Panc1 (cell line): ENCODE measurements at regions not wholly inside any gene's neighbourhood (a gene's known extent, or its start where the extent isn't known, plus 50 kb on each side); places are given as distances from the start of the nearest gene placed in this dataset.

Source experiments
- ATAC-seq: fragments of 200-7000 bp; cut with Tn5 transposase; 2 replicates; pipeline ENCODE4 v1.9.1; 2020; ENCODE audit warnings: mild to moderate bottlenecking, moderate library complexity
- BruUV-seq: library from RNA; stranded (reverse); fragments of 400-500 nt; replicated peaks from 2 replicates; lab custom pipeline; 2021; lab: Mats Ljungman, UMichigan
- CTCF ChIA-PET: fragments of 300-600 bp; sonication (Branson Sonifier 250); formaldehyde crosslinking; loops from one replicate; lab custom pipeline; 2022; ENCODE audit warnings: antibody characterized with exemption; lab: Charles Lee
- POLR2A ChIA-PET: fragments of 300-600 bp; sonication (Branson Sonifier 250); formaldehyde crosslinking; loops from one replicate; lab custom pipeline; 2022; ENCODE audit warnings: antibody characterized with exemption; lab: Charles Lee
- DNase-seq: peaks from one replicate; pipeline ENCODE4 v3.0.0-alpha.2; 2010; ENCODE audit warnings: low read depth, low spot score
- H3K27ac ChIP-seq: 2 replicates; pipeline ENCODE4 v1.5.1; 2011; ENCODE audit warnings: mild to moderate bottlenecking, low read length, inconsistent platforms
- H3K27me3 ChIP-seq: fragments of 200-500 bp; sonication (Bioruptor generic); 2 replicates; pipeline ENCODE4 v1.6.0; 2014; ENCODE audit warnings: low read length, inconsistent platforms; ENCODE audit not compliant: control insufficient read depth, insufficient read depth
- H3K36me3 ChIP-seq: fragments of 200-500 bp; sonication (Bioruptor generic); 2 replicates; pipeline ENCODE4 v1.5.1; 2014; ENCODE audit warnings: inconsistent platforms, mild to moderate bottlenecking, low read length, moderate library complexity; ENCODE audit not compliant: control insufficient read depth, insufficient read depth
- H3K4me1 ChIP-seq: 2 replicates; pipeline ENCODE4 v1.5.1; 2011; ENCODE audit warnings: inconsistent platforms, mild to moderate bottlenecking, low read length, moderate library complexity; ENCODE audit not compliant: control insufficient read depth, insufficient read depth
- H3K4me3 ChIP-seq, 2 experiments: 2 replicates each; pipeline ENCODE4 v1.5.1; 2011 to 2012; ENCODE audit warnings: low read depth in 2 of 2, low read length in 2 of 2, mild to moderate bottlenecking in 2 of 2, inconsistent platforms in 1 of 2, moderate library complexity in 1 of 2
- H3K9me3 ChIP-seq: fragments of 200-500 bp; sonication (Bioruptor generic); 2 replicates; pipeline ENCODE4 v1.5.1; 2014; ENCODE audit warnings: low read depth, mild to moderate bottlenecking, inconsistent platforms, low read length, moderate library complexity; ENCODE audit not compliant: control insufficient read depth, insufficient read depth
- CTCF ChIP-seq: fragments of 450-650 bp; IDR thresholded peaks from 2 replicates; pipeline ENCODE4 v1.5.1; 2017; ENCODE audit warnings: mild to moderate bottlenecking
- POLR2AphosphoS5 ChIP-seq: IDR thresholded peaks from 2 replicates; pipeline ENCODE4 v1.6.1; 2012; ENCODE audit warnings: mild to moderate bottlenecking, low read depth, low read length, moderate library complexity
- REST ChIP-seq, 2 experiments: IDR thresholded peaks; 2 replicates each; pipeline ENCODE4 v1.6.1; 2011 to 2012; ENCODE audit warnings: low read depth in 2 of 2, control low read depth in 1 of 2, low read length in 1 of 2, mild to moderate bottlenecking in 1 of 2, moderate library complexity in 1 of 2; ENCODE audit not compliant: insufficient read depth in 1 of 2
- SIN3A ChIP-seq: IDR thresholded peaks from 2 replicates; pipeline ENCODE4 v1.6.1; 2012; ENCODE audit warnings: low read depth, mild to moderate bottlenecking, low read length, moderate library complexity, borderline replicate concordance; ENCODE audit not compliant: insufficient read depth
- TCF7L2 ChIP-seq: IDR thresholded peaks from 2 replicates; pipeline ENCODE4 v1.6.1; 2011; ENCODE audit warnings: mild to moderate bottlenecking, low read depth, low read length, inconsistent platforms
- in situ Hi-C: cut with HindIII; loops from 2 replicates; pipeline ENCODE4 v1.10.0; 2016; ENCODE audit warnings: low sequenced_read_pairs, low pct_unique_long_range_greater_than_20kb
- intact Hi-C: fragments of 100-400 bp; cut with micrococcal nuclease; formaldehyde crosslinking; loops from one replicate; pipeline ENCODE4 v1.10.0; 2022; ENCODE audit not compliant: unreplicated experiment

- DNase-seq (no peak), ATAC-seq (no peak)
- Histone ChIP-seq H3K9me3 (no peaks in the 10 kb centered on the region), H3K4me3 (no peak overlapping the region), H3K4me1 (no peaks in the 10 kb centered on the region), H3K36me3 (no peaks in the 10 kb centered on the region), H3K27me3 (no peaks in the 10 kb centered on the region), H3K27ac (no peak overlapping the region)
- no TSS peak for BruUV-seq
- ChIA-PET CTCF (no interaction called here), POLR2A (no interaction called here)
- intact Hi-C loops (no loop called here), in situ Hi-C loops (no loop called here)
- TF ChIP-seq REST (IDR thresholded peaks at IDR 0.05; ENCODE audit: insufficient read depth in 1 of 2, low read depth in 2 of 2, low read length in 1 of 2) (no peak), SIN3A (no peak), POLR2AphosphoS5 (no peak), TCF7L2 (no peak), CTCF (no peak)
These were observed 181.0 kb downstream of the TYW3 start for GRCh38 chr1:74913978-74914377.

- intact Hi-C loops (no loop called here), in situ Hi-C loops (no loop called here)
- H3K36me3 ChIP-seq: no peaks in the 10 kb centered on the region
- no peak overlapping the region for H3K27ac ChIP-seq
- H3K4me1 ChIP-seq: no peaks in the 10 kb centered on the region
- no peak overlapping the region for H3K4me3 ChIP-seq
- DNase-seq: no peak
- ATAC-seq: no peak
- no peaks in the 10 kb centered on the region for H3K27me3 ChIP-seq
- ChIA-PET POLR2A (no interaction called here), CTCF (no interaction called here)
- H3K9me3 ChIP-seq: no peaks in the 10 kb centered on the region
- no TSS peak for BruUV-seq
- TF ChIP-seq SIN3A (no peak), POLR2AphosphoS5 (no peak), CTCF (no peak)
These were observed 200.5 kb downstream of the TYW3 start for GRCh38 chr1:74933500-74933899.
